Activated CD4-positive, alpha-beta T cell treated with anti-CD3 and anti-CD28 coated beads, Interleukin-2, amount 10 ng/mL, durations not matched to agents 24 days and 14 days (primary cell): ENCODE measurements at regions not wholly inside any gene's neighbourhood (a gene's known extent, or its start where the extent isn't known, plus 50 kb on each side); places are given as distances from the start of the nearest gene placed in this dataset.

Experiments
- DNase-seq: peaks from one replicate; pipeline ENCODE4 v3.0.0; 2022
- H3K27ac Mint-ChIP-seq: one replicate; pipeline ENCODE4 v1.8.0; 2022; ENCODE audit warnings: mild to moderate bottlenecking, mixed read lengths
- H3K27me3 Mint-ChIP-seq: one replicate; pipeline ENCODE4 v1.8.0; 2022; ENCODE audit warnings: mixed read lengths
- H3K36me3 Mint-ChIP-seq: one replicate; pipeline ENCODE4 v1.8.0; 2022; ENCODE audit warnings: low read depth, mild to moderate bottlenecking, mixed read lengths
- H3K4me1 Mint-ChIP-seq: one replicate; pipeline ENCODE4 v1.8.0; 2021; ENCODE audit warnings: mixed read lengths
- H3K4me3 Mint-ChIP-seq: one replicate; pipeline ENCODE4 v1.8.0; 2022; ENCODE audit warnings: mild to moderate bottlenecking, moderate library complexity, mixed read lengths
- H3K9me3 Mint-ChIP-seq: one replicate; pipeline ENCODE4 v1.8.0; 2021; ENCODE audit warnings: mixed read lengths
- intact Hi-C: fragments of 100-400 bp; cut with micrococcal nuclease; formaldehyde crosslinking; loops from one replicate; pipeline ENCODE4 v1.15.1; 2023

DNA sequence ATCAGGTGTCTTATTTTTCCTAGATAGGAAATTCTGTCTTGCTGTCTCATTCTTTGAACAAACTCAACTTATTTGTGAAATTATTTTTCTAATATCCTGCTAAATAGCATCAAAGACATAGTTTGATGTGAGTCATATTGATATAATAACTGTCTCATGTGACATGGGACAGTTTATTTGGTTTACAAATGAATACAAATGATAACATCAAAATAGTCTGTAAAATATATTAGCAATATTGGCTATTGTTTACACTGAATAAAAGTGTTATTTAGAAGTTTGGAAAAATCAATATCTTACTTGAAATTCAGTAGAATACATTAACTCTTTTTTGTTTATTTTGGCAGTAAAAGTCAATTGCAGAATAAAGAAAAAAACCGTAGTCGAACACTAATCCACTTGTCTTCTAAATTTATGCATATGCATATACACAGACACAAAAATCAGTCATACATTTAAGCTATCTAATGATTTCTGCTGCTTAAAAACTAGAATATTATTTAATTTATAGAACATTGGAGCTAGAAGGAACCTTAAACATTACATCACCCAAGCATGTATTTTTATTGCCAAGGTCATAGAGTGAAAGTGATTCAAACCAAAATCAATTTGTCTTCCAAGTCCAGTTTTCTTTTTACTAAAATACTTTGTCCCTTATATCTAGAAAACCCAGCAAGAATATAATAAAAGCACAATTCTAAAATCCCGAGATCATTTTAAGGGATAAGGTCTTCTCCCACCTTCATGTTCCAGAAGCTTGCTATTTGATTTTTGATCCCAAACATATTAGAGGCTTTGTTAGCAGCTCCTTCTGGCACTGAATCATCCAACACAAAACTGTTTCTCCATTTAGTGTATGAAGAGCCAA lies 776.5 kb upstream of the SLITRK1 start:
- Mint-ChIP-seq H3K36me3 (no peaks in the 10 kb centered on the region), H3K27ac (no peak overlapping the region), H3K9me3 (no peaks in the 10 kb centered on the region), H3K4me3 (no peak overlapping the region), H3K27me3 (no peaks in the 10 kb centered on the region), H3K4me1 (no peaks in the 10 kb centered on the region)
- intact Hi-C loops, result no loop called here
- no peak for DNase-seq

DNA sequence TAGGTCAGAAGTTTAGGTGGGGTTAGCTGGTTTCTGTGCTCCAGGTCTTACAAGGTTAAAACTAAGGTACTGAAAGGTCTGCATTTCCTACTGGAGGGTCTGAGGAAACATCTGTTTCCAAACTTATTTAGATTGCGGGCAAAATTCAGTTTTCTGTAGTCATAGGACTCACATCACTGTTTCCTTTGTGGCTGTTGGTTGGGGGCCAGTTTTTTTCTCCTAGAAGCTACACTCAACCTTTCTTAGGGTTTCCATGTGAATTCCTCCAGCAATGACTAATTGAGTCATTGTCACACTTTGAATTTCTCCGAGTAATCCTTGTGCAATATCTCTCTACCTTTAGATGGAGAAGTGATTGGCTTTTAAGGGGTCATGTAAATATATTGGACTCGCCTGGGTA lies 773.4 kb upstream of the SLITRK1 start:
- no peak overlapping the region for H3K4me3 Mint-ChIP-seq
- H3K4me1 Mint-ChIP-seq, result no peaks in the 10 kb centered on the region
- no peaks in the 10 kb centered on the region for H3K36me3 Mint-ChIP-seq
- H3K27me3 Mint-ChIP-seq, result no peaks in the 10 kb centered on the region
- H3K27ac Mint-ChIP-seq, result no peak overlapping the region
- no peaks in the 10 kb centered on the region for H3K9me3 Mint-ChIP-seq
- DNase-seq, result no peak
- intact Hi-C loops, result no loop called here

DNA sequence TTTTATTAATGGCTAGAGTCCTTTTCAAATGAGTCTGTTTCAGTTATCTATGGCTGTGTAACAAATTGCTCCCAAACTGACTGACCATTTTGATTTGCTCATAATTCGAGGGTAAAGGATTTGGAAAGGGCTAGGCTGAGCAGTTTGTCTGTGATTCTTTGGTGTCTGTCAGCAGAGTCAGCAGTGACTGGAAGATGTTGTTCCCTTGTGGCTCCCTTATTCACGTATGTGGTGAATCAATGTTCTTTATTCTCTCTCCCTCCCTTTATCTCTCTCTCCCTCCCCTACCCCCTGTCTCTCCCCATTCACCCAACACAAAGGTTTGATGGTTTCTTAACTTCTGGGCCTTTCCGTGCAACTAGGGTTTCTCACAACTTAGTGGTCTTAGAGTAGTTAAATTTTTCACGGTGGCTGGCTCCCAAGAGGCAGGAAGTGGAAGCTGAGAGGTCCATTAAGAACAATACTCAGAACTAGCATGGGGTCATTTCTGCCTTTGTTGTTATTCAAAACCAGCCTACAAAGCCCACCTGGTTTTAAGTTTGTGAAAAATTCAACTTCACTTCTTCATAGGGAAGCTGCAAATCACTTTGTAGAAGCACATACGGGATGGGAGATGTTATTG lies 772.5 kb upstream of the SLITRK1 start:
- DNase-seq, result no peak
- Mint-ChIP-seq H3K4me1 (no peaks in the 10 kb centered on the region), H3K36me3 (no peaks in the 10 kb centered on the region), H3K4me3 (no peak overlapping the region), H3K9me3 (no peaks in the 10 kb centered on the region), H3K27me3 (no peaks in the 10 kb centered on the region), H3K27ac (no peak overlapping the region)
- intact Hi-C loops, result no loop called here

DNA sequence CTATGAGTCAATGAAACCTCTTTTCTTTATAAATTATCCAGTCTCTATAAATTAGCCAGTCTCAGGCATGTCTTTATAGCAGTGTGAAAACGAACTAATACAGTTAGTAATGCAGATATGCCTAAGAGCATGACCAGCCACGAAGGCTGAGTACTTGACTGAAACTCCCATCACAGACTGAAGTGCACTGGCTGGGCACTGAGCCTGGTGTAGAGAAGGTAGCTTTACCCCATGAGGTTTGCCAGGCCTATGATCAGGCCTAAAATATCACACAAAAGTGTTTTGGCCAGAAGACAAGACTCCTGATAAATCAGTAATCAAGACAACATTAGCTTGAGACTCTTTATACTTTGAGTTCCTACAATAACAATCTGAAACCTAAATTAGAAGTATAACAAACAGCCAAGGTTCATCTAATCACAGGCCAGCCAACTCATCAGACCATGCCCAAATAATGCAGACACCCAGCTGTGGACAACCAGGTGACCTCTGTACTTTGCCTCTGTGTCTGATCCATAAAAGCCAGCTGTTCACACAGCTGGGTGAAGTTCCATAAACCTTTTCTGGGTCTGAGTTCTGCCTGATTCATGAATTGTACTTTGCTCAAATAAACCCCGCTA lies 771.8 kb upstream of the SLITRK1 start:
- no peak for DNase-seq
- intact Hi-C loops, result no loop called here
- Mint-ChIP-seq H3K9me3 (no peaks in the 10 kb centered on the region), H3K36me3 (no peaks in the 10 kb centered on the region), H3K4me1 (no peaks in the 10 kb centered on the region), H3K27ac (no peak overlapping the region), H3K4me3 (no peak overlapping the region), H3K27me3 (no peaks in the 10 kb centered on the region)

DNA sequence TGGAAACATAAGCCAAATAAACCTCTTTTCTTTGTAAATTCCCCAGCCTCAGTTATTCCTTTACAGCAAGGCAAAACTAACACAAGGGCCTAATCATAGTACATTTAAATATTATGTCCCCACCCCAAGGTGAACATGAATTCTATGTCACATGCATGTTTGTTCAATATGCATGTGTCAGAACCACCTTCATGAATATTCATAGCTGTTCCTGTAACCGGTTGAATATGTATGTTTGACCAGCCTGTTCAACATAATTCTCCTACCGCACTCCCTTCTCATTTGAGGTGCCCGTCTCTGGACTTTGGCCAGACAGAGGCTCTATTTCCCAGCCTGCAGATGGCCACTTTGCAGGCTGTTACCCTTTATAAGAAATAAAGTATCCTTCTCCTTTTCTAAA lies 769.4 kb upstream of the SLITRK1 start:
- no peaks in the 10 kb centered on the region for H3K9me3 Mint-ChIP-seq
- H3K4me3 Mint-ChIP-seq, result no peak overlapping the region
- intact Hi-C loops, result no loop called here
- DNase-seq, result no peak
- H3K27ac Mint-ChIP-seq, result no peak overlapping the region
- no peaks in the 10 kb centered on the region for H3K4me1 Mint-ChIP-seq
- no peaks in the 10 kb centered on the region for H3K27me3 Mint-ChIP-seq
- H3K36me3 Mint-ChIP-seq, result no peaks in the 10 kb centered on the region

DNA sequence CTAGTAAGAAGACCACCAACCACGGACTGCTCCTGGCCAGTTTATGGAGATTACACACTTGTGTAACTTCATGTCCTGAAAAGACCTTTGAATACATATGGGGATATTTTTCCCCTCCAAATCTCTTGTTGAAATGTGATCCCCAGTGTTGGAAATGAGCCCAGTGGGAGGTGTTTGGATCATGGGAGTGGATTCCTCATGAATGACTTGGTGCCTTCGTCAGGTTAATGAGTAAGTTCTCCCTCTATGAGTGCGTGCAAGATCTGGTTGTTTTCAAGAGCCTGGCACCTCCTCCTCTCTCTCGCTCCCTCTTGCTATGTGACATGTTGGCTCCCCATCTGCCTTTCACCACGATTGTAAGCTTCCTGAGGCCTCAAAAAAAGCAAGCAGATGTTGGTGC lies 769.0 kb upstream of the SLITRK1 start:
- Mint-ChIP-seq H3K27me3 (no peaks in the 10 kb centered on the region), H3K4me1 (no peaks in the 10 kb centered on the region), H3K9me3 (no peaks in the 10 kb centered on the region), H3K36me3 (no peaks in the 10 kb centered on the region), H3K27ac (no peak overlapping the region), H3K4me3 (no peak overlapping the region)
- intact Hi-C loops, result no loop called here
- no peak for DNase-seq

DNA sequence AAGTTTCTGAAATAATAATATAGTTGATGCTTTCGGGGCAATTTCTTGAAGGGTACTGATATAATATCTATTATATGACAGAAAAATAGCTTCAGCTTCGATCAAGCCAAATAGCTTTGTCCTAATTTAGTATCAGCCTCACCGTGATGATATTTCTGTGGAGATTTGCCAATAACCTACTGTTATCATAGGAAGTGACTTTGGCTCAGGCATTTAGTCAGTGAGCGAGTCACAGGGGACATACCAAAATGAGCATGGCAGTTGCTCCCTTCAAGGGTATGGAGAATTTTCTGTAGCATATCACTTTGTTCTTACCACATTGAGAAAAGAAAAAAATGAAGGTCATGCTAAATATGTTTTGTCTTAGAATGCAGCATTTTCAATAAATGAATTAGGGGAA lies 767.6 kb upstream of the SLITRK1 start:
- Mint-ChIP-seq H3K4me1 (no peaks in the 10 kb centered on the region), H3K9me3 (no peaks in the 10 kb centered on the region), H3K4me3 (no peak overlapping the region), H3K27ac (no peak overlapping the region), H3K36me3 (no peaks in the 10 kb centered on the region), H3K27me3 (no peaks in the 10 kb centered on the region)
- no peak for DNase-seq
- intact Hi-C loops, result no loop called here

DNA sequence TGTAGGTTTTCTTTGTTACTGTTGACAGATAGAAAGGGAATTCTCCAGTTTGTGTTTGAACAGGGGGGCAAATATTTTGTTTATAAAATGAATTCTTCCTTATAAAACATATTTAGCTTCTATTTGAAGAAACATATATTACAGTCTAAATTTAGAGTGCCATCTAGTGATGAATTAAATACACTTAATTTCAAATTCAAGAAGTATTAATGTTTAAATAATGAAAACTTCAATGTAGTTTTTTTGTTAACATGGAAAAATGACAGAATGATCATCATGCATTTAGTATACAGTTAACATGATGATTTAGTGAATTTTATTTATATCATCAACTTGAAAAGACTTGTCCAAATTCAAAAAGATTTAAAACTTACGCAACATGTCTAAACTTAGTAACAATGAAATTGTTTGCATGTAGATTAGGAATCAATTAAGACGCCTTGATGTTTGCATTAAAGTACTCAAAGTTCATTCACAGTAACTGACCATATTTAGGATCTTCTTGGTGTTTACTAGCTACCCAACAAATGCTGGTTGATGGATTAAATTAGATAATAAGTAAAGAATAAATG lies 765.9 kb upstream of the SLITRK1 start:
- Mint-ChIP-seq H3K9me3 (no peaks in the 10 kb centered on the region), H3K4me1 (no peaks in the 10 kb centered on the region), H3K36me3 (no peaks in the 10 kb centered on the region), H3K27ac (no peak overlapping the region), H3K4me3 (no peak overlapping the region), H3K27me3 (no peaks in the 10 kb centered on the region)
- DNase-seq, result no peak
- intact Hi-C loops, result no loop called here

DNA sequence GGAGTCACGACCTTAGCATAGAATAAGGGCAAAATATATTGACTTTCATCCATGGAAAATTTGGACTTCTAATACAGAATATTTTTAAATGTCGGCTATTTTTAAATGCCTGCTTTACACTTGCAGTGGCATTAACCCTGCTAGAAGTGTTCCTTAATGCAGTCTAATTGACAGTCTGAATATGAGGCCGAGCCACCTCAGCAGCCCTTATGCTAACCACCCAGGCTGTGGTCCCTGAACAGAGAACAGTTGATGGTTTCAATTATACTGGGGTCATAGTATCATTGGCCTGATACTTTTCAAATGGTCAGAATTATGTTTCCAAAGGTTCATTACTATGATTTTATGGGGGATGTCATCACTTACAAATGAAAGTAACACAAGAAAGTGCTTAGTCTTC lies 764.7 kb upstream of the SLITRK1 start:
- no peaks in the 10 kb centered on the region for H3K36me3 Mint-ChIP-seq
- intact Hi-C loops, result no loop called here
- no peaks in the 10 kb centered on the region for H3K4me1 Mint-ChIP-seq
- no peaks in the 10 kb centered on the region for H3K9me3 Mint-ChIP-seq
- no peak for DNase-seq
- H3K27me3 Mint-ChIP-seq, result no peaks in the 10 kb centered on the region
- no peak overlapping the region for H3K27ac Mint-ChIP-seq
- H3K4me3 Mint-ChIP-seq, result no peak overlapping the region

DNA sequence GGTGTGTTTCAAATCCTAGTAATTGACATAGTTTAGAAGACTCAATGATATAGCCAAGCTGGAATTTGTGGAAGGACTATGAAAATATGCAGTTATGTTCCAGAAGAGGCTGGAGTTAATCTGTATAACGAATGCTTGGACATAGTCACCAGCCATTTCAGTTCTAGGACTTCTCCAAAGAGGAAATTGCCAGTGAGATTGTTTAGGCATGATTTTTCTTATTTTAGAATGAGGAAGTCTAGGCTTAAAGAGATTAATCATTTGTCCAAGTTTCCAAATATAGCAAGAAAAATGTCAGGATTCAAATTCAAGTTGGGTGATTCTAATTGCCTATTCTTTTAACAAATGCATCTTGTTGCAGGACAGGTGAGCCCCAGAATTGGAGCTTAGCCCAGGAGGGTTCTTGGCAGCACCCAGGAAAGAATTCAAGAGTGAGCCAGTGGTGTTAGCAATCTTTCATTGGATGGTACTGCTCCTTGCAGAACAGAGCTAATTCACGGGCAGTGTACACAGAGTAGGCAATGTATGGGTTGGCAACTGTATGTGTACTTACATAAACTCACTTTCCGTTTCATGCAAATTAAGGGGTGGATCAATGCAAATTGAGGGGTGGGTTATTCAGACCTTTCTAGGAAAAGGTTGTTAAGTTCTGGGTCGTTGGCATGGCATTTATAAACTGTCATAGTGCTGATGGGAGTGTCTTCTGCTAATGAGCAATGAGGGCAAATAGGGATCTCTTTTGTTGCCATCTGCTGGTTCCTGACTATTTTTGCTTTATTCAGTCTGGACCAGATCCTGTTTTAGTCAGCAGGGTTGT lies 763.1 kb upstream of the SLITRK1 start:
- H3K27ac Mint-ChIP-seq, result no peak overlapping the region
- DNase-seq, result no peak
- intact Hi-C loops, result no loop called here
- H3K27me3 Mint-ChIP-seq, result no peaks in the 10 kb centered on the region
- no peaks in the 10 kb centered on the region for H3K36me3 Mint-ChIP-seq
- H3K9me3 Mint-ChIP-seq, result no peaks in the 10 kb centered on the region
- H3K4me3 Mint-ChIP-seq, result no peak overlapping the region
- H3K4me1 Mint-ChIP-seq, result no peaks in the 10 kb centered on the region

DNA sequence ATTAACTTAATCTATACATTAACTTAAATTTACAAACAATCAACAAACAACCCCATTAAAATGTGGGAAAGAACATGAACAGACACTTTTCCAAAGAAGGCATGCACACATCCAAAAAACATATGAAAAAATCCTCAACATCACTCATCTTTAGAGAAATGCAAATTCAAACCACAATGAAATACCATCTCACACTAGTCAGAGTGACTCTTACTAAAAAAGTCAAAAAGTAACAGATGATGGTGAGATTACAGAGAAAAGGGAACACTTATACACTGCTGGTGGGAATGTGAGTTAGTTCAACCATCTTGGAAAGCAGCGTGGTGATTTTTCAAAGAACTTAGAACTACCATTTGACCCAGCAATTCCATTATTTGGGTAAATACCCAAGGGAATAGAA lies 759.2 kb upstream of the SLITRK1 start:
- H3K36me3 Mint-ChIP-seq, result no peaks in the 10 kb centered on the region
- H3K9me3 Mint-ChIP-seq, result peaks cover 10% of the 10 kb centered on the region
- DNase-seq, result no peak
- no peak overlapping the region for H3K4me3 Mint-ChIP-seq
- H3K27ac Mint-ChIP-seq, result no peak overlapping the region
- intact Hi-C loops, result no loop called here
- no peaks in the 10 kb centered on the region for H3K27me3 Mint-ChIP-seq
- H3K4me1 Mint-ChIP-seq, result no peaks in the 10 kb centered on the region

DNA sequence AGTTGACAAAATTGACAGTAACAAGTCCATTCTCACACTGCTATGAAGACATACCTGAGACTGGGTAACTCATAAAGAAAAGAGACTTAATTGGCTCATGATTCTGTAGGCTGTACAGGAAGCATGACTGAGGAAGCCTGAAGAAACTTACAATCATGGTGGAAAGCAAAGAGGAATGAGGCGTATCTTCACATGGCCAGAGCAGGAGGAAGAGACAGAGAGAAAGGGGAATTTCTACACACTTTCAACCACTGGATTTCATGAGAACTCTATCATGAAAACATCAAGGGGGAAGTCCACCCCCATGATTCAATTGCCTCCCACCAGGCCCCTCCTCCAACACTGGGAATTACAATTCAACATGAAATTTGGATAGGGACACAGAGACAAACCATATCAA lies 758.4 kb upstream of the SLITRK1 start:
- Mint-ChIP-seq H3K27me3 (no peaks in the 10 kb centered on the region), H3K9me3 (peaks cover 10% of the 10 kb centered on the region), H3K4me1 (no peaks in the 10 kb centered on the region), H3K4me3 (no peak overlapping the region), H3K36me3 (no peaks in the 10 kb centered on the region), H3K27ac (no peak overlapping the region)
- intact Hi-C loops, result no loop called here
- DNase-seq, result no peak

DNA sequence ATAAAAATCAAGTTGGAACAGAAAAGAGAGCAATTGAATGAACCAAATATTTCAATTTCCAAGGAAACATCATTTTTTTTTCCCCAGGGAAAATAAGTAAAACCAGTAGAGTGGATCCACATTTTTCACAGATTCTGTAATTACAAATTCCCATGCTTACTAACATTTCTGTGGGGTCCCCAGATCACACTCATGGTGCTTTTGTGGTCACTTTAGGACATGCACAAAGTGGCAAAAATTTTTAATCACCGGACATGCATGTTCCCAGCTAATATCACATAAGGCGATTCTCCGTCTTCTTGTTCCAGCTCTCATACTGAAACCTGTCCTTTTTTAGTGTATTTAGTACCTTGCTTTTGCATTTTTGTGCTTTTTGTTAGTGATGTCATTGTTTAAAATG lies 748.2 kb upstream of the SLITRK1 start:
- Mint-ChIP-seq H3K4me3 (no peak overlapping the region), H3K36me3 (no peaks in the 10 kb centered on the region), H3K27me3 (no peaks in the 10 kb centered on the region), H3K9me3 (no peaks in the 10 kb centered on the region), H3K4me1 (no peaks in the 10 kb centered on the region), H3K27ac (no peak overlapping the region)
- intact Hi-C loops, result no loop called here
- DNase-seq, result no peak

DNA sequence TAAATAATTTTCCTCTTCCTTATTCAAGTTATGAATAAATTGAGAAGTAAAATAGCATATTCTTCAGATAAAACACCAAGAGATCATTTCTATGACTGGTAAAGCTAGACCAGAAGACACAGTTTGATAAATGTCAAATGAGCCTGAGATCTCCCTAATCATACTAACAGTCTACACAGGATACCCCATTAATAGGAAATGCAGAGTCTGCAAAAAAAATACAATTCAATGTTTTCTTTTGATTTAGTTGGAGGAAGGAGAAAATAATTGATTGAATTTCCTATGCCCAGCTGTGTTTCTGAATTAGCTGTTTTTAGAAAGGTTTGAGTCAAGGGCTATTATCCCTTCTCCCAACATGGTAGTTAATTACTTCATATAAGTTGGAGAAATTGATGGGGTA lies 734.6 kb upstream of the SLITRK1 start:
- intact Hi-C loops, result no loop called here
- no peak for DNase-seq
- H3K9me3 Mint-ChIP-seq, result no peaks in the 10 kb centered on the region
- no peaks in the 10 kb centered on the region for H3K4me1 Mint-ChIP-seq
- no peak overlapping the region for H3K4me3 Mint-ChIP-seq
- no peak overlapping the region for H3K27ac Mint-ChIP-seq
- no peaks in the 10 kb centered on the region for H3K27me3 Mint-ChIP-seq
- no peaks in the 10 kb centered on the region for H3K36me3 Mint-ChIP-seq
